ENCODE measurements at regions not wholly inside any gene's neighbourhood (a gene's known extent, or its start where the extent isn't known, plus 50 kb on each side); places are given as distances from the start of the nearest gene placed in this dataset.
A peak's percentile ranks its signal among the peaks of the same experiment; 100 is the strongest.

DNA sequence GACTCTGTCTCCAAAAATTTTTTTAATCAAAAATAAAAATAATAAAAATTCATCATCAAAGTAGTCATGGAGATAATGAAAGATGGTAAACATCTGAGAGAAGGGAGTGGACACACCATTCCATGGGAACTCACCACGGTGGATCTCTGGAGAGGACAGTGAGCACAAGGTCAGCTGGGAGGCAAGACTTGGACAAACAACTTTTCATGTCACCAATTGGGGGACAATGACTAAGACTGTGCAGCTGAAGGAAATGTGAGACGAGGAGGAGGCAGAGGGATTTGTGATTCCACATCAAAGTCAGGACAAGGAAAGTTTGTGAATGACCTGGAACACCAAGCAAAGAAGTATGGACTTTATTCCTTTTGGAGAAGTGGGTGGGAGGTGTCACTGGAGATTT lies 121.0 kb upstream of the SH3BP4 start:
- Histone ChIP-seq H3K27ac (ENCODE audit: low read depth, low read length) (no peak overlapping the region), H2AK5ac (ENCODE audit: low read depth, low read length) (peak overlapping the region; percentile 75), H3K79me1 (ENCODE audit: low read depth, low read length) (no peaks in the 10 kb centered on the region), H4K20me1 (replicated peaks in 1 of 2; ENCODE audit: control insufficient read depth in 1 of 2, insufficient read depth in 2 of 2, low read length in 2 of 2) (no peaks in the 10 kb centered on the region), H2BK15ac (ENCODE audit: low read length) (no peak overlapping the region; the same call in 1 of the 2 replicates), H2AFZ (ENCODE audit: low read length) (no peak overlapping the region), H3K14ac (ENCODE audit: insufficient read length) (no peak overlapping the region), H4K91ac (replicated peaks; ENCODE audit: insufficient read length, low read length) (no peak overlapping the region), H3K4me3 (ENCODE audit: extremely low read depth in 1 of 4, insufficient read depth in 2 of 4, low read depth in 3 of 4, low read length in 4 of 4) (no peak overlapping the region), H3K4me2 (ENCODE audit: insufficient read depth in 1 of 2, low read depth in 2 of 2, low read length in 2 of 2) (no peak overlapping the region), H2BK20ac (ENCODE audit: low read length) (no peak overlapping the region), H3K4me1 (replicated peaks in 1 of 4; ENCODE audit: control insufficient read depth in 3 of 4, insufficient read depth in 4 of 4, low read length in 3 of 4) (no peaks in the 10 kb centered on the region), H2BK12ac (ENCODE audit: low read depth, low read length) (no peak overlapping the region), H4K8ac (ENCODE audit: extremely low read depth, insufficient read depth, low read length) (no peak overlapping the region), H3K27me3 (replicated peaks in 1 of 4; ENCODE audit: control insufficient read depth in 3 of 4, extremely low read depth in 1 of 4, insufficient read depth in 3 of 4, low read length in 3 of 4) (no peaks in the 10 kb centered on the region), H3K79me2 (ENCODE audit: control insufficient read depth in 1 of 2, insufficient read depth in 2 of 2, low read length in 2 of 2) (no peaks in the 10 kb centered on the region), H3K36me3 (ENCODE audit: control insufficient read depth in 2 of 4, insufficient read depth in 4 of 4, low read length in 3 of 4) (no peaks in the 10 kb centered on the region), H2BK5ac (ENCODE audit: low read depth, low read length) (no peak overlapping the region), H3K9me3 (ENCODE audit: insufficient read depth in 2 of 2, low read depth in 1 of 2, low read length in 1 of 2) (no peaks in the 10 kb centered on the region), H3K23ac (ENCODE audit: insufficient read length) (no peak overlapping the region), H3K56ac (replicated peaks; ENCODE audit: insufficient read length, low read depth, low read length) (no peak overlapping the region), H4K5ac (ENCODE audit: insufficient read length, low read depth, low read length) (no peak overlapping the region), H3K23me2 (ENCODE audit: low read depth, low read length) (no peaks in the 10 kb centered on the region), H3K9ac (replicated peaks in 1 of 4; ENCODE audit: extremely low read depth in 1 of 4, low read depth in 3 of 4, low read length in 3 of 4) (no peak overlapping the region), H3K4ac (replicated peaks; ENCODE audit: insufficient read length, low read depth, low read length) (no peak overlapping the region), H3K18ac (ENCODE audit: extremely low read depth, low read length) (peak overlapping the region; percentile 4; the same call in 1 of the 2 replicates), H2BK120ac (replicated peaks; ENCODE audit: low read depth, low read length) (no peak overlapping the region)
- 93% methylated on average over 2 of the region's 2 CpGs; no CpG with 5 or more reads in 1 of the 2 experiments for WGBS, 2 experiments (ENCODE audit: extremely low coverage in 1 of 2, insufficient coverage in 1 of 2, insufficient read length in 1 of 2, insufficient replicate concordance in 2 of 2, low coverage in 1 of 2, low lambda C conversion rate in 2 of 2, missing lambda C conversion rate in 1 of 2)
- no peak for FAIRE-seq
- CTCF ChIA-PET (ENCODE audit: partially characterized antibody), result no interaction called here
- no peak for DNase-seq (ENCODE audit: low read depth in 1 of 2, low spot score in 2 of 2)
- POLR2A ChIA-PET (ENCODE audit: partially characterized antibody), result no interaction called here
- TF ChIP-seq NRF1 (IDR thresholded peaks at IDR 0.05; ENCODE audit: low read depth, low read length), result no peak
- TF ChIP-seq EP300 (IDR thresholded peaks at IDR 0.05; ENCODE audit: borderline replicate concordance in 1 of 2, low read depth in 2 of 2, low read length in 2 of 2), result no peak
- no peak for TF ChIP-seq POLR2A (IDR thresholded peaks at IDR 0.05; ENCODE audit: control extremely low read depth in 1 of 2, low read depth in 2 of 2, low read length in 2 of 2)
- no peak for TF ChIP-seq SP4 (IDR thresholded peaks at IDR 0.05; ENCODE audit: low read length)
- TF ChIP-seq ASH2L (IDR thresholded peaks at IDR 0.05; ENCODE audit: low read length), result no peak
- TF ChIP-seq CBX5 (IDR thresholded peaks at IDR 0.05; ENCODE audit: low read depth, low read length), result no peak
- no peak for TF ChIP-seq SUZ12 (IDR thresholded peaks at IDR 0.05; ENCODE audit: low read length)
- no peak for TF ChIP-seq SP2 (IDR thresholded peaks at IDR 0.05; ENCODE audit: low read length)
- no peak for TF ChIP-seq EZH2 (IDR thresholded peaks at IDR 0.05; ENCODE audit: low read depth, low read length, severe bottlenecking)
- TF ChIP-seq PHF8 (conservative IDR thresholded peaks at IDR 0.05; ENCODE audit: low read depth, low read length), result no peak
- no peak for TF ChIP-seq TEAD4 (IDR thresholded peaks at IDR 0.05; ENCODE audit: low read depth, low read length)
- no peak for TF ChIP-seq SIX5 (IDR thresholded peaks at IDR 0.05; ENCODE audit: low read depth, low read length)
- no peak for TF ChIP-seq POLR2AphosphoS5 (IDR thresholded peaks at IDR 0.05; ENCODE audit: low read depth, low read length)
- no peak for TF ChIP-seq CREB1 (IDR thresholded peaks at IDR 0.05)
